Sigmoid colon (tissue), 4 donors: ENCODE measurements at regions not wholly inside any gene's neighbourhood (a gene's known extent, or its start where the extent isn't known, plus 50 kb on each side); places are given as distances from the start of the nearest gene placed in this dataset.

Experiments used
- CTCF ChIP-seq, 4 experiments: fragments of 450-650 bp in 3 of 4; fragments of 200-600 bp in 1 of 4; IDR thresholded peaks; one replicate each; pipeline ENCODE4 v1.5.1; 2016 to 2019; ENCODE audit warnings: antibody characterized with exemption in 4 of 4, mild to moderate bottlenecking in 3 of 4, moderate library complexity in 2 of 4
- EP300 ChIP-seq, 4 donors: sonication (generic); formaldehyde crosslinking; IDR thresholded peaks; one replicate each; pipeline ENCODE4 v1.6.1; 2017; ENCODE audit warnings: antibody characterized with exemption in 4 of 4
- POLR2A ChIP-seq, 2 donors: fragments of 450-650 bp; IDR thresholded peaks; one replicate each; pipeline ENCODE4 v1.6.1; 2016; ENCODE audit warnings: antibody characterized with exemption in 2 of 2, mild to moderate bottlenecking in 2 of 2, moderate library complexity in 2 of 2
- POLR2AphosphoS5 ChIP-seq, 4 donors: sonication (generic); formaldehyde crosslinking; IDR thresholded peaks; one replicate each; pipeline ENCODE4 v1.6.1; 2017; ENCODE audit warnings: antibody characterized with exemption in 4 of 4

- TF ChIP-seq CTCF (IDR thresholded peaks at IDR 0.05) (no peak), POLR2AphosphoS5 (IDR thresholded peaks at IDR 0.05) (no peak), POLR2A (IDR thresholded peaks at IDR 0.05) (no peak), EP300 (IDR thresholded peaks at IDR 0.05) (no peak)
Observed at GRCh38 chr12:75760573-75761294, 249.3 kb upstream of the KRR1 start.
